ENCODE measurements at regions not wholly inside any gene's neighbourhood (a gene's known extent, or its start where the extent isn't known, plus 50 kb on each side); places are given as distances from the start of the nearest gene placed in this dataset.

DNA sequence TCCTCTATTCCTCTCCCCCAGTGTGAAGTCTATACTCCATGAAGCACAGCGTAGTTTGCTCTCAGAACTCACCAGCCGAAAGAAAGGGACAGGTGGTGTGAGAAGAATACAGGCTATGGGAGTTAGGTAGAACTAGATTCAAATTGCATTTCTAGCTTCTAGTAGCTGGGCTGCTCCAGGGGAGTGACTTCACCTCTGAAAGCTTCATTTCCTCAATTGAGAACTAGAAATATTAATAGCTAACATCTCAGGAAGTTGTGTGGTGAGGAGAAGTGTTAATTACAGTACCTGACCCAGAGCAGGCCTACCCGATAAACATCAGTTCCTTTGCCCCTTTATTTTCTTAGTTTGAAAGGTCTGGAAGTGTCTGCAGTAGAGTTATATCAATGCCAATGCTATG, 484.7 kb upstream of the TENM4 start:
- no peak overlapping the region for H3K4me3 ChIP-seq
- H3K4me1 ChIP-seq, result no peaks in the 10 kb centered on the region
- no peaks in the 10 kb centered on the region for H3K9me3 ChIP-seq
- TF ChIP-seq ESRRA (IDR thresholded peaks at IDR 0.05; ENCODE audit: borderline replicate concordance, low read length), result no peak
- no peak for TF ChIP-seq ZSCAN20 (CRISPR knock-in tag; IDR thresholded peaks at IDR 0.05)
- TF ChIP-seq NFE2L2 (conservative IDR thresholded peaks at IDR 0.05; ENCODE audit: low read length), result no peak
- TF ChIP-seq, protein P1, sequence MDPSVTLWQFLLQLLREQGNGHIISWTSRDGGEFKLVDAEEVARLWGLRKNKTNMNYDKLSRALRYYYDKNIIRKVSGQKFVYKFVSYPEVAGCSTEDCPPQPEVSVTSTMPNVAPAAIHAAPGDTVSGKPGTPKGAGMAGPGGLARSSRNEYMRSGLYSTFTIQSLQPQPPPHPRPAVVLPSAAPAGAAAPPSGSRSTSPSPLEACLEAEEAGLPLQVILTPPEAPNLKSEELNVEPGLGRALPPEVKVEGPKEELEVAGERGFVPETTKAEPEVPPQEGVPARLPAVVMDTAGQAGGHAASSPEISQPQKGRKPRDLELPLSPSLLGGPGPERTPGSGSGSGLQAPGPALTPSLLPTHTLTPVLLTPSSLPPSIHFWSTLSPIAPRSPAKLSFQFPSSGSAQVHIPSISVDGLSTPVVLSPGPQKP (IDR thresholded peaks at IDR 0.05; ENCODE audit: low read depth, low read length), result no peak
- no peak for TF ChIP-seq CHD2 (IDR thresholded peaks at IDR 0.05; ENCODE audit: low read length, partially characterized antibody)
- TF ChIP-seq, protein P2, sequence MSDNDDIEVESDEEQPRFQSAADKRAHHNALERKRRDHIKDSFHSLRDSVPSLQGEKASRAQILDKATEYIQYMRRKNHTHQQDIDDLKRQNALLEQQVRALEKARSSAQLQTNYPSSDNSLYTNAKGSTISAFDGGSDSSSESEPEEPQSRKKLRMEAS (IDR thresholded peaks at IDR 0.05), result no peak
- FAIRE-seq (no peak), DNase-seq (ENCODE audit: low read depth in 1 of 2, low spot score in 1 of 2) (no peak), ATAC-seq (no peak)
- no peak overlapping the region for H3K4me2 ChIP-seq
- WGBS (ENCODE audit: missing lambda C conversion rate), result 30% methylated on average over 3 of the region's 3 CpGs
- POLR2A ChIA-PET, result no interaction called here
- CTCF ChIA-PET, result no interaction called here
- H3K27ac ChIP-seq, result no peak overlapping the region

DNA sequence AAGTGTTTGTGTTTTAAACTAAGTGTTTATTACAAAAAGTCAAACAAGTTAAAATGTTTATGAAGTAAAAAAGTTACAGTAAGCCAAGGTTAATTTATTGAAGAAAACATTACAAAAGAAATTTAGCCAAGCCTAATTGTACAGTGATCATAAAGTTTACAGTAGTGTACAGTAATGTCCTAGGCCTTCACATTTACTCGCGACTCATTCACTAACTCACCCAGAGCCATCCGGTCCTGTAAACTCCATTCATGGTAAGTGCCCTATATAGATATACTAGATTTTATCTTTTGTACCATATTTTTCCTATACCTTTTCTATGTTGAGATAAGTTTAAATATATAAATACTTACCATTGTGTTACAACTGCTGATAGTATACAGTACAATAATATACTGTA, 481.8 kb upstream of the TENM4 start:
- FAIRE-seq (no peak), DNase-seq (ENCODE audit: low read depth in 1 of 2, low spot score in 1 of 2) (no peak), ATAC-seq (no peak)
- Histone ChIP-seq H3K9me3 (no peaks in the 10 kb centered on the region), H3K4me1 (no peaks in the 10 kb centered on the region), H3K4me2 (no peak overlapping the region), H3K27ac (no peak overlapping the region), H3K4me3 (no peak overlapping the region)
- CTCF ChIA-PET, result no interaction called here
- POLR2A ChIA-PET, result no interaction called here
- TF ChIP-seq RNF2 (IDR thresholded peaks at IDR 0.05; ENCODE audit: borderline replicate concordance, low read depth), result no peak
- no peak for TF ChIP-seq FOSB (CRISPR knock-in tag; IDR thresholded peaks at IDR 0.05)
- 74% methylated on average over 3 of the region's 3 CpGs for WGBS (ENCODE audit: missing lambda C conversion rate)

DNA sequence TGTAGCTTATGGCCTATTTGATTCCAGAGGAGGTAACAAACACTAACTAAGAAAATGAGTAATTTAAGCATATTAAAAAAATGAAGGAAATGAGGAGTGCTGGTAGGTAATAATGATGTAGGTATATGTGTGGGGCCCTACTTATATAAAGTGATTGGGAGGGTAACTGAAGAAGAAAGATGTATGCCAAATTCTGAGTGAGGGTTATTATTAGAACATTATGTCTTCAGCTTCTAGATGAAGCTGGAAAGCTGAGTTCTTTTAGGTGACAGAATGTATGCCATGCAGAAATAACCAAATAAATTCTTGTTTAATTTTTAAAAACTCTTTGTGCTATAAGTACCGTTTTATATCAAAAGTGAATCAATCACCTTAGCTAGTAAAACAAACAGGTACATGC, 479.6 kb upstream of the TENM4 start:
- POLR2A ChIA-PET, result no interaction called here
- FAIRE-seq, result no peak
- Histone ChIP-seq H3K27ac (no peak overlapping the region), H3K4me3 (no peak overlapping the region), H3K4me1 (no peaks in the 10 kb centered on the region), H3K4me2 (no peak overlapping the region), H3K9me3 (no peaks in the 10 kb centered on the region)
- no peak for DNase-seq (ENCODE audit: low read depth in 1 of 2, low spot score in 1 of 2)
- ATAC-seq, result no peak
- TF ChIP-seq MAFK (IDR thresholded peaks at IDR 0.05; ENCODE audit: partially characterized antibody) (no peak), NFE2L2 (conservative IDR thresholded peaks at IDR 0.05; ENCODE audit: low read length) (no peak), RAD21 (conservative IDR thresholded peaks at IDR 0.05 in 1 of 2, IDR thresholded peaks at IDR 0.05 in 1 of 2) (no peak), FOSB (CRISPR knock-in tag; IDR thresholded peaks at IDR 0.05) (no peak), SMC3 (IDR thresholded peaks at IDR 0.05) (no peak), RCOR1 (IDR thresholded peaks at IDR 0.05; ENCODE audit: low read depth, low read length) (no peak), NR3C1 (IDR thresholded peaks at IDR 0.05) (no peak), PHF8 (IDR thresholded peaks at IDR 0.05; ENCODE audit: borderline replicate concordance, low read depth) (no peak)
- TF ChIP-seq, protein P3, sequence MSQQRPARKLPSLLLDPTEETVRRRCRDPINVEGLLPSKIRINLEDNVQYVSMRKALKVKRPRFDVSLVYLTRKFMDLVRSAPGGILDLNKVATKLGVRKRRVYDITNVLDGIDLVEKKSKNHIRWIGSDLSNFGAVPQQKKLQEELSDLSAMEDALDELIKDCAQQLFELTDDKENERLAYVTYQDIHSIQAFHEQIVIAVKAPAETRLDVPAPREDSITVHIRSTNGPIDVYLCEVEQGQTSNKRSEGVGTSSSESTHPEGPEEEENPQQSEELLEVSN (IDR thresholded peaks at IDR 0.05; ENCODE audit: borderline replicate concordance, low read depth), result no peak
- TF ChIP-seq, protein P4, sequence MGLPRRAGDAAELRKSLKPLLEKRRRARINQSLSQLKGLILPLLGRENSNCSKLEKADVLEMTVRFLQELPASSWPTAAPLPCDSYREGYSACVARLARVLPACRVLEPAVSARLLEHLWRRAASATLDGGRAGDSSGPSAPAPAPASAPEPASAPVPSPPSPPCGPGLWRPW (IDR thresholded peaks at IDR 0.05), result no peak
- CTCF ChIA-PET, result no interaction called here
- WGBS (ENCODE audit: missing lambda C conversion rate), result 2% methylated on average over 1 of the region's 1 CpG

DNA sequence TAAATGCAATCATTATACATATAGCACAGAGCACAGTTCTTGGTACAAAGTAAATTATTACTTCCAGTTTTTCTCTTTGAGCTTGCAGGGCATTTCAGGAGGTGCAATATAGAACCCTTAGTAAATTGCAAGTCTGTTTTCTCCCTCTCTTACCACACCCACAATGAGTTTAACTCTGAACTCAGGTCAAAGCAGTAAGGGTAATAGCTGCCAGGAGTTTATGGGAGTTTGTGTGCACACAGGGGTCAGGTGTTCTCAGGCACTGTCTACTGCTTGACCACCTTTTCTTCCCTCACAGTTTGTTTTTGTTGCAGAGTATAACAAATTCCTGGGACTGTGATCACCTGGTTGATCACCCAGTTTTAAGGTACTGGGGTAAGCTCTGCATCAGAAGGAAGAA, 478.5 kb upstream of the TENM4 start:
- CTCF ChIA-PET, result no interaction called here
- Histone ChIP-seq H3K4me2 (no peak overlapping the region), H3K4me3 (no peak overlapping the region), H3K4me1 (no peaks in the 10 kb centered on the region), H3K27ac (no peak overlapping the region), H3K9me3 (no peaks in the 10 kb centered on the region)
- TF ChIP-seq CBX2 (IDR thresholded peaks at IDR 0.05; ENCODE audit: borderline replicate concordance, low read depth), result no peak
- TF ChIP-seq, protein P2 (IDR thresholded peaks at IDR 0.05), result no peak
- no peak for TF ChIP-seq FOSB (CRISPR knock-in tag; IDR thresholded peaks at IDR 0.05)
- TF ChIP-seq ESRRA (IDR thresholded peaks at IDR 0.05; ENCODE audit: borderline replicate concordance, low read length), result no peak
- TF ChIP-seq, protein P5, sequence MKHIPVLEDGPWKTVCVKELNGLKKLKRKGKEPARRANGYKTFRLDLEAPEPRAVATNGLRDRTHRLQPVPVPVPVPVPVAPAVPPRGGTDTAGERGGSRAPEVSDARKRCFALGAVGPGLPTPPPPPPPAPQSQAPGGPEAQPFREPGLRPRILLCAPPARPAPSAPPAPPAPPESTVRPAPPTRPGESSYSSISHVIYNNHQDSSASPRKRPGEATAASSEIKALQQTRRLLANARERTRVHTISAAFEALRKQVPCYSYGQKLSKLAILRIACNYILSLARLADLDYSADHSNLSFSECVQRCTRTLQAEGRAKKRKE (CRISPR knock-in tag; IDR thresholded peaks at IDR 0.05; ENCODE audit: low read depth), result no peak
- TF ChIP-seq HDAC2 (IDR thresholded peaks at IDR 0.05), result no peak
- TF ChIP-seq POLR2AphosphoS2 (conservative IDR thresholded peaks at IDR 0.05; ENCODE audit: low read length), result no peak
- no peak for TF ChIP-seq KDM5A (IDR thresholded peaks at IDR 0.05)
- TF ChIP-seq, protein P4 (IDR thresholded peaks at IDR 0.05), result no peak
- TF ChIP-seq JUN (IDR thresholded peaks at IDR 0.05), result no peak
- no peak for TF ChIP-seq HEYL (CRISPR knock-in tag; IDR thresholded peaks at IDR 0.05)
- no peak for TF ChIP-seq TFCP2L1 (CRISPR knock-in tag; IDR thresholded peaks at IDR 0.05)
- no peak for TF ChIP-seq KDM1A (IDR thresholded peaks at IDR 0.05; ENCODE audit: low read depth)
- no peak for TF ChIP-seq SREBF2 (IDR thresholded peaks at IDR 0.05)
- no peak for TF ChIP-seq EHF (CRISPR knock-in tag; IDR thresholded peaks at IDR 0.05)
- TF ChIP-seq, protein P6, sequence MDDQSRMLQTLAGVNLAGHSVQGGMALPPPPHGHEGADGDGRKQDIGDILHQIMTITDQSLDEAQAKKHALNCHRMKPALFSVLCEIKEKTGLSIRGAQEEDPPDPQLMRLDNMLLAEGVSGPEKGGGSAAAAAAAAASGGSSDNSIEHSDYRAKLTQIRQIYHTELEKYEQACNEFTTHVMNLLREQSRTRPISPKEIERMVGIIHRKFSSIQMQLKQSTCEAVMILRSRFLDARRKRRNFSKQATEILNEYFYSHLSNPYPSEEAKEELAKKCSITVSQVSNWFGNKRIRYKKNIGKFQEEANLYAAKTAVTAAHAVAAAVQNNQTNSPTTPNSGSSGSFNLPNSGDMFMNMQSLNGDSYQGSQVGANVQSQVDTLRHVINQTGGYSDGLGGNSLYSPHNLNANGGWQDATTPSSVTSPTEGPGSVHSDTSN (IDR thresholded peaks at IDR 0.05), result no peak
- no peak for TF ChIP-seq NR3C1 (IDR thresholded peaks at IDR 0.05)
- TF ChIP-seq CHD2 (IDR thresholded peaks at IDR 0.05; ENCODE audit: low read length, partially characterized antibody), result no peak
- ATAC-seq (no peak), FAIRE-seq (no peak), DNase-seq (ENCODE audit: low read depth in 1 of 2, low spot score in 1 of 2) (no peak)
- POLR2A ChIA-PET, result no interaction called here
